Tongue (tissue), 1 donor: ENCODE measurements at regions not wholly inside any gene's neighbourhood (a gene's known extent, or its start where the extent isn't known, plus 50 kb on each side); places are given as distances from the start of the nearest gene placed in this dataset.
A peak's percentile ranks its signal among the peaks of the same experiment; 100 is the strongest.

ENCODE experiments used
- DNase-seq: peaks from one replicate; pipeline ENCODE4 v3.0.0-alpha.2; 2015

DNA sequence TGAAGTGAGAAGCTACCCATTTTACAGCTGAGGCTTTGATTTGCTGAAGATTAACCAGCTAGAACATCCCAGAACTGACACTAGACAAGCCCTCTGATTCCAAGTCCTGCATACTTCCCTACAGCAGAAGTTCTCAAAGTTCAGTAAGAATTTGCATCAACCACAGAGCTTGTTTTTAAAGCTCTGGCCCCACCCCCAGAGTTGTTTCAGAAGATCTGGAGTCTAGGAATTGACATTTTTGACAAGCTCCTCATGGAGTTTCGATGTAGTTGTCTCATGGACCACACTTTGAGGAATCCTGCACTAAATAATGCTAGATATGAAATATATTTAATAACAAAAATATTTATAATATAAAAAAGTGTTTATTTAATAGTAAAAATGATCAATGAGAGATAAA, 120.3 kb upstream of the ADAMTS18 start:
- DNase-seq, result no peak

DNA sequence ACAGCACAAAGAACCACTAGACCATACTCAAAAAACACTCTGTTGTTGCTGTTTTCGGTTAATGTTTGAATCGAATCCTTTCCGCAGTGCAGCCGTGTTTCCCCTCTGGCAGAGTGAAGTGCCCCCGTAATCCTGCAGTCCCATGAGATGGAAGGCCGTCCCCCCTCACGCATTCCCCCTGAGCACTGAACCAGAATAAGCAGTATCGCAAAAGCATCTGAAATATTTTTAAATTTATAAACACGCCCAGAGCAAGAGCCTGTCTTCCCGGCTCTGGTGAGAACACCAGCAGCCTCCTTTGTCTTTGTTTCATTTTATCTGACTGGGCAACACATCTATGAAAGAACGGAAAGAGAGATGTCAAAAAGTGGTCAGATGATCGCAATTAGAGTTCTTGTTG, 121.0 kb upstream of the ADAMTS18 start:
- DNase-seq, result no peak

GRCh38 chr16:77556201-77556873, 121.5 kb upstream of the ADAMTS18 start:
- no peak for DNase-seq

DNA sequence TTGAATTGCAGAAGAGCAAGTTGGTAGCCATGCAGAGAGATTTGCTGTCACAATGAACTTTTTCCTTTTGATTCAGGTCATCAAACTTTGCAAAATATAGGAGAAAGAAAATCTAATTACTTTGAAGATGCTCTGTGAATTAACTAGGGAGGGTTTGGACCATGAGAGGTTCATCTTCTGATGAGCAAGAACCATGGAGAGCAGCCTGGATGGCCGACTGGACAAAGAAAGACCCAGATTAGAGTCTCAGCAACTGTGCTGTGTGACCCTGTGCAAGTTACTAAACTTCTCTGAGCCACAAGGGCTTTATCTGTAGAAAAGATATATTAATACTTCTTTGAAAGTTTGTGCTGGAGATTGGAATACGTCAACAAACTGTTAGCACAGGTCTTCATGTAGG, 122.6 kb upstream of the ADAMTS18 start:
- DNase-seq, result no peak

- no peak for DNase-seq
Measured at GRCh38 chr16:77558786-77559185, 124.0 kb upstream of the ADAMTS18 start.

DNA sequence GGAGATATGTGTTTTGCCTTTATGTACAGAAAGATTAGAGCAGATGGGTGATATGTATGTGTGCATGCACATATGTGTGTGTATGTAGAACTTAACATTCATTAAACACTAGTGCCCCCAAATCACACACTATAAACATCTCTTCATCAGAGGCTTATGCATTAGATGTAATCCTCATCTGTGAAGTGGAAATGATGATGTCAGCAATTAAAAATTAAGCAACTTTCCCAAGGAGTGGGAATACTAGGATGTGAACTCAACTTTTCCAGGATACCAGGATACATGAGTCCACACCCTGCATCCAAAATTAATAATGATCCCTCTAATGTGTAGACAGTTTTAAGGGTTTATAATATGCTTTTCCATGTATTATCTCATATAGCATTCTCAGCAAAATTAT, 127.7 kb upstream of the ADAMTS18 start:
- DNase-seq, result no peak

- no peak for DNase-seq
Measured at GRCh38 chr16:77564791-77565390, 130.1 kb upstream of the ADAMTS18 start.

DNA sequence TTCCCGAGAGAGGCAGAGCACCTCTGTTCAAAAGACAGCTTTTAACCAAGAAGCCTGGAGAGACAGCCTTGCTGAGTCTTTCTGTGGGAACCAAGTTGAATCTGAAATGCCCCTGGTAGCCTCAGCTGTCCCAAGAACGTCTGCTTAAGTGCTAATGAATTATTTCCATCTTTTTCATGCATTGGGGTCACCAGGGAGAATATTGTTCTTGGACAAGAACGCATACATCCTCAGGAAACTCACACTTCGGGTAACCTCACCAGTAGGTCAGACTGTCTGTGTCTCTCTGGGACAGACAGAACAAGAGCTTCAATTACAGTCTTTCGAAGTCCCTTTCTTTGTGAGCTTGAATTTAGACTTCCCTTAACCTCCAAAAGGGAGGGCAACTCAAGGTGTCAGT, 134.6 kb upstream of the ADAMTS18 start:
- DNase-seq, result no peak

GRCh38 chr16:77570574-77570973, 135.7 kb upstream of the ADAMTS18 start:
- DNase-seq, result no peak

- no peak for DNase-seq
Measured at GRCh38 chr16:77571115-77571862, 136.5 kb upstream of the ADAMTS18 start.

DNA sequence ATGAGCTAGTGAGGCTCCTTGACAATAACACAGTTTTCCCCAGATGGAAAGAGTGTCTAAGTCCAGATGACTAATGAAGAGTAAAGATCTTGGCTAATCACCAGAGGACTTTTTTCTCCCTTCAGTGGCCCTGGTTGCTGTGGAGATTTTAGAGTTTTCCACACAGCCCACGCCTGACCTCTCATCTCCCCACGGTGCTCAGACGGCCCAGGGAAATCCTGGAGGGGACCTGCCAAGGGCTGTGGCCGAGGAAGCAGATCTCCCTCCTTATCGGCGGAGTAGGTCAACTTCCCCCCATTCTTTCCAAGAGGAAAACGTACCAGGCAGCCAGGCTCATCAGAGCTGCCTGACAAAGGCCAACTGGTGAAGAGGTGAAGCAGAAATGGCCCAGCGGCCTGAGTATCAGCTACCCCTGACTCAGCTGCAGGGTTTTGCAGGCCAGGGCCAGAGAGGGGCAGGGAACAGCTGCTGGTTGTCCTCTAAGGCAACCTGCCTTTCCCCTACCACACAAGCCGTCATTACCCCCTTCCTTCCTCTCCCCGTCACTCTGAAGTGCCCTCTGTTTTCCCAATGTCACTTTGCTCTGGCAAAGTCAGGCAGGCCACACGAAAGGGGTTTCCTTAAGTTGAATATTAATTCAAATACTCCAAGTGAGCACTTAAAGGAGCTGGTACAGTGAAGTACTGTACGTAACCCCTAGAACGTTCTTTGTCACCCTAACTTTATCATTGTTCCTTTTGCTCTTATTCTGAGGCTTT, 140.2 kb upstream of the ADAMTS18 start:
- DNase-seq, result no peak

DNA sequence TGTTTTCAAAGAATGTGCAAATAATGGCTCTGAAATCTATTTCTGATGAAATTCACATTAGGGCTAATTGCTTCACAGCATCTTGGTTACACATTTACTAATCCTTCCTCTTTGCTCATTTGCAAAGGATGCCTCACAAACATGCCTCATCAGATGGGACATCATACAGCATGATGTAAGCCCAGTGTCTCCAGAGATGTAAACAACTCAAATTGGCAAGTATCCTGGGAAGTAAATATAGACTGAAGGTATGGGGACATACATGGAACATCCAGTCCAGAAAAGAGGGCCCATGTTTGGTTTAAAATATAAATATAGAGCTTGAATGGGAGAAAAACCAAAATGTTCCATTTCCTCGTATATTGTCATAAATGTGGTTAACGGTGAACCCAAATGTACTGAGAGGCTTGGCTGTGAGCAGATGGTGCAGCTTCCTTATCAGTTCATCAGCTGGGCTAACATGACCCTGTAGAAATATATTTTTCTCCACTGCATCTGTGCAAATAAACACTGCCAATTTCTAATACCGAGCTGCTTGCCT, 142.9 kb upstream of the NUDT7 start:
- peak; percentile 62 for DNase-seq

- DNase-seq, result no peak
Measured at GRCh38 chr16:77581706-77582105, 140.6 kb upstream of the NUDT7 start.

- DNase-seq, result peak; percentile 76
Measured at GRCh38 chr16:77584205-77584859, 138.0 kb upstream of the NUDT7 start.

DNA sequence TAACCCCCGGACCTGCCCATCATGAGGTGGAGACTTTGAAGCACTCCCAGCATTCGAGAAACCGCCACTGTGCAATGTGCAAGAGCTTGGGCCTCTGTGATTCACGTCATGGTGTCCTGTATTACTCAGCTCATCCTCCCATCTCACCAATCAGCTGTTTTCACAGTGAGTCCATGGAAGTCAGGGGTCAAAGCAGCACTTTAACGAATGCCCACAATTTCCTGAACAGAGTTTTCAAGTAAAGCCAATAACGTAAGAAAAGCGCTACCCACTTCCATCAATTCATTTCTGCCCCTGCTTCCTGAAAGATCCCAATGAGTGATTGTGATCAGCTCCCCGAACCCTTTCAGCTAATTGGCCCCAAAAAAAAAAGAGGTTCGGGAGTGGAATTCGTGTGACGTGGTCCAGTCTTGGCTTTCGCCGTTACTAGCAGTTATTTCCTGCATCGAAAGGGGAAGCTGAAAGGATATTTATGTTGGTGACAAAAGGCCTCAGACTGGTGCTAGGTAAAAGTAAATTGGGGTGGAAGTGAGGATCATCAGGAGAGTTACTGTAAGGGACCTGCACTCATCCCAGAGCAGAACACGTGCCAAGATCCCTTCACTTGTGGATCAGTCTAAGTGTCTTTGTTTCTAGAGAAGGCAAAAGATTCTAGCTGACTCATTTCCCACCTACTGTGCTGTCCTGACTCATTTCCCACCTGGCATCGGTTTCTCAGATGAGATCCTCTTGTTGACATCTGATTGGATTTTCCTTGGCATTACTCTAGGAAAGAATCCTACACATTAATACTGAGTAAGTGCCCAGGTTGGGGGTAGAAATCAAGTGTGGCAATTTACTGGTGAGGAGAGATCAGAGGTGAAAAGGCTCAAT, 136.7 kb upstream of the NUDT7 start:
- no peak for DNase-seq

DNA sequence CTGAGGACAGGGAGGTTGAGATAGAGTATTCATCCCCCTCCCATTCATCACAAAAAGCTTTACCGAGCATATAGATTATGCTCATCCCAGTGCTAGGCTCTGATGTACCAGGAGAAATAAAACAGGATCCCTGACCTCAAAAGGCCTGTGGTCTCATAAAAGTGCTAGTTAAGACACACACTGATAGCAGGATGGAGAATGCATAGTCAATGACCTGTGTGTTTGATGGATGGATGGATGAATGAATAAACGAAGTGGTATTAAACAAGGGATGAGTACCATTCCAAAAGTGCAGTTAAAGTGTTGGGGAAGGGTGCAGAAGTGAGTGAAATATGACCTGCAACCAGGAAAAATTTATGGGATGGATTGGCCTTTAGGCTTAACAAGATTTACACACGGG, 133.9 kb upstream of the NUDT7 start:
- DNase-seq, result no peak

- DNase-seq, result no peak
Measured at GRCh38 chr16:77589071-77589765, 133.1 kb upstream of the NUDT7 start.

- DNase-seq, result no peak
Measured at GRCh38 chr16:77590707-77591106, 131.6 kb upstream of the NUDT7 start.

GRCh38 chr16:77591347-77591746, 131.0 kb upstream of the NUDT7 start:
- no peak for DNase-seq

GRCh38 chr16:77592021-77592420, 130.3 kb upstream of the NUDT7 start:
- no peak for DNase-seq
